ENCODE measurements at regions not wholly inside any gene's neighbourhood (a gene's known extent, or its start where the extent isn't known, plus 50 kb on each side); places are given as distances from the start of the nearest gene placed in this dataset.

GRCh38 chr2:70017962-70018361 is 56.5 kb upstream of the ASPRV1 start:
- Histone ChIP-seq H3K4me3 (ENCODE audit: low read depth in 1 of 3, low read length in 3 of 3) (no peak overlapping the region), H3K9ac (ENCODE audit: low read depth in 1 of 2, low read length in 2 of 2) (no peak overlapping the region), H3K27me3 (ENCODE audit: control insufficient read depth in 4 of 4, insufficient read depth in 4 of 4, low read length in 3 of 4) (no peaks in the 10 kb centered on the region), H3K9me3 (ENCODE audit: control insufficient read depth in 4 of 4, low read length in 3 of 4) (no peaks in the 10 kb centered on the region), H3K27ac (ENCODE audit: low read depth in 1 of 2, low read length in 2 of 2) (peak overlapping the region in 1 of 2 donors; percentile 67), H3K36me3 (ENCODE audit: control insufficient read depth in 4 of 4, insufficient read depth in 3 of 4, low read depth in 1 of 4, low read length in 3 of 4) (peaks cover 0 to 4% (median 0%) of the 10 kb centered on the region in 4 donors), H3K4me1 (ENCODE audit: control insufficient read depth in 4 of 4, insufficient read depth in 4 of 4, low read length in 3 of 4) (no peaks in the 10 kb centered on the region)
- DNase-seq (ENCODE audit: low spot score) = no peak
- 97% methylated on average over 8 of the region's 8 CpGs for WGBS
- TF ChIP-seq HNF4A (conservative IDR thresholded peaks at IDR 0.05) (no peak), RAD21 (IDR thresholded peaks at IDR 0.05) (no peak)

- H3K36me3 ChIP-seq (ENCODE audit: control insufficient read depth in 4 of 4, insufficient read depth in 3 of 4, low read depth in 1 of 4, low read length in 3 of 4) = peaks cover 0 to 4% (median 0%) of the 10 kb centered on the region in 4 donors
- no peaks in the 10 kb centered on the region for H3K4me1 ChIP-seq (ENCODE audit: control insufficient read depth in 4 of 4, insufficient read depth in 4 of 4, low read length in 3 of 4)
- no peak overlapping the region for H3K9ac ChIP-seq (ENCODE audit: low read depth in 1 of 2, low read length in 2 of 2)
- DNase-seq (ENCODE audit: low spot score) = no peak
- H3K27ac ChIP-seq (ENCODE audit: low read depth in 1 of 2, low read length in 2 of 2) = no peak overlapping the region
- TF ChIP-seq FOXA2 (IDR thresholded peaks at IDR 0.05) (no peak), ATF3 (IDR thresholded peaks at IDR 0.05) (no peak), RAD21 (IDR thresholded peaks at IDR 0.05) (no peak), REST (IDR thresholded peaks at IDR 0.05) (no peak), MAX (IDR thresholded peaks at IDR 0.05) (no peak), ZBTB33 (IDR thresholded peaks at IDR 0.05) (no peak), CTCF (IDR thresholded peaks at IDR 0.05; ENCODE audit: low read depth, low read length, missing input control) (no peak), JUND (IDR thresholded peaks at IDR 0.05) (no peak), SP1 (IDR thresholded peaks at IDR 0.05) (no peak), HNF4A (conservative IDR thresholded peaks at IDR 0.05) (no peak), HNF4G (IDR thresholded peaks at IDR 0.05) (no peak), EGR1 (IDR thresholded peaks at IDR 0.05; ENCODE audit: low read depth in 2 of 2) (no peak), TAF1 (conservative IDR thresholded peaks at IDR 0.05) (no peak), RXRA (IDR thresholded peaks at IDR 0.05) (no peak), NR2F2 (IDR thresholded peaks at IDR 0.05) (no peak), GABPA (IDR thresholded peaks at IDR 0.05 in 1 of 2, conservative IDR thresholded peaks at IDR 0.05 in 1 of 2) (no peak)
- no peak overlapping the region for H3K4me3 ChIP-seq (ENCODE audit: low read depth in 1 of 3, low read length in 3 of 3)
- H3K9me3 ChIP-seq (ENCODE audit: control insufficient read depth in 4 of 4, low read length in 3 of 4) = no peaks in the 10 kb centered on the region
- H3K27me3 ChIP-seq (ENCODE audit: control insufficient read depth in 4 of 4, insufficient read depth in 4 of 4, low read length in 3 of 4) = no peaks in the 10 kb centered on the region
Observed at GRCh38 chr2:70014959-70015358, 53.5 kb upstream of the ASPRV1 start.

All from liver (tissue), 8 donors.